RWPE2 (cell line): ENCODE measurements at regions not wholly inside any gene's neighbourhood (a gene's known extent, or its start where the extent isn't known, plus 50 kb on each side); places are given as distances from the start of the nearest gene placed in this dataset.

Source experiments
- ATAC-seq: fragments of 200-7000 bp; cut with Tn5 transposase; 3 replicates; pipeline ENCODE4 v1.9.1; 2021; ENCODE audit warnings: low read depth
- DNase-seq: peaks from one replicate; pipeline ENCODE4 v3.0.0-alpha.2; 2020; ENCODE audit warnings: low spot score
- H3K27ac ChIP-seq: fragments of 450-650 bp; 2 replicates; pipeline ENCODE4 v1.5.1; 2017; ENCODE audit warnings: mild to moderate bottlenecking; ENCODE audit not compliant: poor library complexity, severe bottlenecking
- H3K27me3 ChIP-seq: fragments of 250-450 bp; sonication (Bioruptor Pico); 2 replicates; pipeline ENCODE4 v1.5.1; 2021; ENCODE audit warnings: mild to moderate bottlenecking, moderate library complexity; ENCODE audit not compliant: insufficient read depth, poor library complexity, severe bottlenecking
- H3K36me3 ChIP-seq: fragments of 250-450 bp; sonication (Bioruptor Pico); 2 replicates; pipeline ENCODE4 v1.5.1; 2020; ENCODE audit warnings: low read depth, mild to moderate bottlenecking, moderate library complexity
- H3K4me1 ChIP-seq: fragments of 250-450 bp; sonication (Bioruptor Pico); 2 replicates; pipeline ENCODE4 v1.5.1; 2021; ENCODE audit warnings: mild to moderate bottlenecking, moderate library complexity; ENCODE audit not compliant: insufficient read depth, poor library complexity, severe bottlenecking
- H3K4me3 ChIP-seq: fragments of 250-450 bp; sonication (Bioruptor Pico); 2 replicates; pipeline ENCODE4 v1.5.1; 2021; ENCODE audit warnings: mild to moderate bottlenecking, moderate library complexity; ENCODE audit not compliant: severe bottlenecking
- H3K9me3 ChIP-seq: fragments of 250-450 bp; sonication (Bioruptor Pico); 2 replicates; pipeline ENCODE4 v1.5.1; 2021; ENCODE audit warnings: mild to moderate bottlenecking, moderate library complexity; ENCODE audit not compliant: severe bottlenecking
- CTCF ChIP-seq: fragments of 450-650 bp; IDR thresholded peaks from one replicate; pipeline ENCODE4 v1.5.1; 2017; ENCODE audit warnings: mild to moderate bottlenecking, moderate library complexity; ENCODE audit not compliant: poor library complexity, severe bottlenecking

DNA sequence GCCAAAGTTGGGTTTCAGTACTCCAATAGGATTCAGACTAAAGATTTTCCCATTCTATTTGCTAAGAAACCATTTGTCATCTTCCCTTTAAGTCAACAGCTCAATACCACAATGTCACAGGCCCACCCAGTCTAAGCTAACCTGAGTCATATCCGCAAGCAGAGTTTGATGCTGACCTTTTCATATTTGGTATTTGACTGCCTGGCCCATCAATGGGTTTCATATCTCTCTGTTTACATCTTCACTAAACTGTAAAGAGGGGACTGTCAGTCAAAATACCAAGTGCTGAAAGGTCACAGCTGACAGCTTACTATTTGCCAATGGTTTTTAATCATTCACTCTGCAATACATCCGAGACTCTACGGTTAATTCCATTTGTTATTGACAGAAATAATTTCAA, 707.5 kb upstream of the ACTRT1 start:
- no peak for TF ChIP-seq CTCF
- H3K27me3 ChIP-seq = no peaks in the 10 kb centered on the region
- H3K4me3 ChIP-seq = no peak overlapping the region
- ATAC-seq (no peak), DNase-seq (no peak)
- no peak overlapping the region for H3K27ac ChIP-seq
- no peaks in the 10 kb centered on the region for H3K36me3 ChIP-seq
- H3K9me3 ChIP-seq = no peaks in the 10 kb centered on the region
- H3K4me1 ChIP-seq = no peaks in the 10 kb centered on the region

DNA sequence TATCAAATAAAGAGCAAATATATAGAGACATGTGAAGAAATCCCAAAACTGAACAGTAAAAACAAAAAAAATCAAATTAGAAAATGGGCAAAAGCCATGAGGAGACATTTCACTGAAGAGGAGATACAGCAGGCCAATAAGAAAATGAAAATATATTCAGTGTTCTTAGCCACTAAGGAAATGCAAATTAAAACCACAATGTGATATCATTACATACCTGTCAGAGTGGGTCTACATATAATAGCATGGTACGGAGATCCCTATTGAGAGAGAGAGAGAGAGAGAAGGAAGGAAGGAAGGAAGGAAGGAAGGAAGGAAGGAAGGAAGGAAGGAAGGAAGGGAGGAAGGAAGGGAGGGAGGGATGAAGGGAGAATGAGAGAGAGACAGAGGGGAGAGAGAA, 707.0 kb upstream of the ACTRT1 start:
- no peak for ATAC-seq

GRCh38 chrX:128754130-128754529, 701.9 kb upstream of the ACTRT1 start:
- Histone ChIP-seq H3K9me3 (no peaks in the 10 kb centered on the region), H3K4me3 (no peak overlapping the region), H3K27me3 (no peaks in the 10 kb centered on the region), H3K27ac (no peak overlapping the region), H3K4me1 (no peaks in the 10 kb centered on the region), H3K36me3 (no peaks in the 10 kb centered on the region)
- DNase-seq = no peak
- TF ChIP-seq CTCF = no peak
- ATAC-seq = no peak

More for the DNA sequence above, 707.0 kb upstream of the ACTRT1 start:
- no peak for TF ChIP-seq CTCF
- no peaks in the 10 kb centered on the region for H3K36me3 ChIP-seq
- H3K27ac ChIP-seq = no peak overlapping the region
- no peaks in the 10 kb centered on the region for H3K9me3 ChIP-seq
- H3K27me3 ChIP-seq = no peaks in the 10 kb centered on the region
- DNase-seq = no peak
- no peak overlapping the region for H3K4me3 ChIP-seq
- no peaks in the 10 kb centered on the region for H3K4me1 ChIP-seq

DNA sequence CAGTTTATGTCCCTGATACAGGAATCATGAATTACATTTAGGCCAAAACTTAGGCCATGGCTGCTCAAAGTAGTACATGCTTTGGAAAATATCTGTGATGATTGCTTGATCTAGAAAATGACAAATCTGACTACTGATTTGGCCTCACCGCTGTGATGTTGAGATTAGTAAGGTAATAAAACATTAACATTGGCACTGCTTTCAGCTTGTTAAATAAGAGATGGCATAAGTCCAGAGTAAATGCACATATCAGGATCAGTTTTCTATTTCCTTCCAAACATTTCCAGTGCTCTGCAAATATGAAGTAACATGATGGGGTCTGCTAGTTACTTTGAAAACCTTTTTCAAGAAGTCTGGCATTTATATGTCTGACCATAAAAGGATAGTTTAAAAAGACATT, 687.3 kb upstream of the ACTRT1 start:
- no peak overlapping the region for H3K27ac ChIP-seq
- no peaks in the 10 kb centered on the region for H3K9me3 ChIP-seq
- no peak for ATAC-seq
- no peak overlapping the region for H3K4me3 ChIP-seq
- H3K36me3 ChIP-seq = no peaks in the 10 kb centered on the region
- no peaks in the 10 kb centered on the region for H3K27me3 ChIP-seq
- TF ChIP-seq CTCF = no peak
- H3K4me1 ChIP-seq = no peaks in the 10 kb centered on the region
- no peak for DNase-seq

GRCh38 chrX:128728943-128729342, 676.7 kb upstream of the ACTRT1 start:
- Histone ChIP-seq H3K27ac (no peak overlapping the region), H3K4me1 (no peaks in the 10 kb centered on the region), H3K9me3 (no peaks in the 10 kb centered on the region), H3K4me3 (no peak overlapping the region), H3K36me3 (no peaks in the 10 kb centered on the region), H3K27me3 (no peaks in the 10 kb centered on the region)
- ATAC-seq (no peak), DNase-seq (no peak)
- TF ChIP-seq CTCF = no peak
